HEK293 (cell line): ENCODE measurements at regions not wholly inside any gene's neighbourhood (a gene's known extent, or its start where the extent isn't known, plus 50 kb on each side); places are given as distances from the start of the nearest gene placed in this dataset.

Experiments
- CTCF ChIA-PET: fragments of 350-600 bp; formaldehyde crosslinking; extraction: SDS; loops from one replicate; lab custom pipeline; 2021; ENCODE audit warnings: antibody characterized with exemption; lab: Yijun Ruan, JAX
- POLR2A ChIA-PET: fragments of 300-600 bp; formaldehyde crosslinking; extraction: SDS; loops from one replicate; lab custom pipeline; 2020; ENCODE audit warnings: antibody characterized with exemption, inconsistent platforms; lab: Yijun Ruan, JAX
- H3K27ac ChIP-seq: fragments of 200-500 bp; sonication (Bioruptor generic); 2 replicates; pipeline ENCODE4 v1.5.1; 2014; ENCODE audit warnings: low read depth, low read length, control low read depth, inconsistent platforms; ENCODE audit errors: extremely low read depth
- H3K36me3 ChIP-seq, 2 experiments: fragments of 200-500 bp in 1 of 2; sonication (Bioruptor generic) in 1 of 2; 1 replicate in 1 of 2; 2 replicates in 1 of 2; pipeline ENCODE4 v1.5.1; 2014 to 2017; ENCODE audit warnings: inconsistent platforms in 2 of 2, low read length in 2 of 2; ENCODE audit not compliant: control insufficient read depth in 2 of 2, insufficient read depth in 1 of 2
- H3K4me1 ChIP-seq: fragments of 200-500 bp; sonication (Bioruptor generic); 2 replicates; pipeline ENCODE4 v1.5.1; 2014; ENCODE audit warnings: mild to moderate bottlenecking, low read length, inconsistent platforms; ENCODE audit not compliant: control insufficient read depth, insufficient read depth
- H3K4me3 ChIP-seq: 2 replicates; pipeline ENCODE4 v1.5.1; 2011; ENCODE audit warnings: low read depth, mild to moderate bottlenecking, control low read depth, low read length, moderate library complexity
- H3K9me3 ChIP-seq: fragments of 200-500 bp; sonication (Bioruptor generic); 2 replicates; pipeline ENCODE4 v1.5.1; 2014; ENCODE audit warnings: low read depth, low read length, inconsistent platforms; ENCODE audit not compliant: control insufficient read depth, insufficient read depth
- BCL6B ChIP-seq: fragments of 450-650 bp; formaldehyde crosslinking; IDR thresholded peaks from 2 replicates; pipeline ENCODE4 v1.5.1; 2017; ENCODE audit warnings: missing biosample characterization, missing genetic modification characterization
- KLF16 ChIP-seq: fragments of 450-650 bp; formaldehyde crosslinking; IDR thresholded peaks from 2 replicates; pipeline ENCODE4 v1.5.1; 2017; ENCODE audit warnings: missing biosample characterization, missing genetic modification characterization
- PATZ1 ChIP-seq: fragments of 450-650 bp; formaldehyde crosslinking; IDR thresholded peaks from 2 replicates; pipeline ENCODE4 v1.5.1; 2016; ENCODE audit warnings: missing biosample characterization, missing genetic modification characterization
- TCF7L2 ChIP-seq: IDR thresholded peaks from 2 replicates; pipeline ENCODE4 v1.6.1; 2011; ENCODE audit warnings: low read depth, mild to moderate bottlenecking, inconsistent platforms, low read length, moderate library complexity, borderline replicate concordance
- YY1 ChIP-seq: fragments of 450-650 bp; formaldehyde crosslinking; IDR thresholded peaks from 2 replicates; pipeline ENCODE4 v1.5.1; 2018; ENCODE audit warnings: missing biosample characterization, missing genetic modification characterization
- ZNF10 ChIP-seq: fragments of 450-650 bp; formaldehyde crosslinking; IDR thresholded peaks from 2 replicates; pipeline ENCODE4 v1.5.1; 2017; ENCODE audit warnings: missing biosample characterization, missing genetic modification characterization
- ZNF146 ChIP-seq: fragments of 450-650 bp; formaldehyde crosslinking; IDR thresholded peaks from 2 replicates; pipeline ENCODE4 v1.5.1; 2016; ENCODE audit warnings: missing biosample characterization, missing genetic modification characterization
- ZNF148 ChIP-seq: fragments of 450-650 bp; formaldehyde crosslinking; IDR thresholded peaks from 2 replicates; pipeline ENCODE4 v1.5.0; 2017; ENCODE audit warnings: missing biosample characterization, missing genetic modification characterization, borderline replicate concordance
- ZNF157 ChIP-seq: fragments of 450-650 bp; formaldehyde crosslinking; IDR thresholded peaks from 2 replicates; pipeline ENCODE4 v1.5.1; 2016; ENCODE audit warnings: missing biosample characterization, missing genetic modification characterization
- ZNF184 ChIP-seq: fragments of 450-650 bp; IDR thresholded peaks from 2 replicates; pipeline ENCODE4 v1.5.1; 2018; ENCODE audit warnings: missing biosample characterization, mild to moderate bottlenecking, missing genetic modification characterization
- ZNF274 ChIP-seq, 2 experiments: fragments of 200-500 bp in 1 of 2; fragments of 450-650 bp in 1 of 2; sonication (Bioruptor generic) in 1 of 2; formaldehyde crosslinking in 1 of 2; IDR thresholded peaks; 2 replicates each; pipeline versions ENCODE4 v1.5.1 to v1.6.1; 2014 to 2016; ENCODE audit warnings: borderline replicate concordance in 1 of 2, inconsistent platforms in 1 of 2, low read length in 1 of 2, missing biosample characterization in 1 of 2, missing genetic modification characterization in 1 of 2
- ZNF280D ChIP-seq: fragments of 450-650 bp; formaldehyde crosslinking; IDR thresholded peaks from 2 replicates; pipeline ENCODE4 v1.5.1; 2016; ENCODE audit warnings: missing biosample characterization, missing genetic modification characterization
- ZNF311 ChIP-seq: fragments of 450-650 bp; formaldehyde crosslinking; IDR thresholded peaks from 2 replicates; pipeline ENCODE4 v1.5.1; 2017; ENCODE audit warnings: missing biosample characterization, missing genetic modification characterization, borderline replicate concordance
- ZNF37A ChIP-seq: fragments of 450-650 bp; IDR thresholded peaks from 2 replicates; pipeline ENCODE4 v1.5.1; 2018; ENCODE audit warnings: missing biosample characterization, missing genetic modification characterization
- ZNF514 ChIP-seq: fragments of 450-650 bp; formaldehyde crosslinking; IDR thresholded peaks from 2 replicates; pipeline ENCODE4 v1.5.1; 2016; ENCODE audit warnings: missing biosample characterization, missing genetic modification characterization
- ZNF548 ChIP-seq: fragments of 450-650 bp; formaldehyde crosslinking; IDR thresholded peaks from 2 replicates; pipeline ENCODE4 v1.5.1; 2016; ENCODE audit warnings: missing biosample characterization, missing genetic modification characterization
- ZNF560 ChIP-seq: fragments of 450-650 bp; formaldehyde crosslinking; IDR thresholded peaks from 2 replicates; pipeline ENCODE4 v1.5.1; 2017; ENCODE audit warnings: missing biosample characterization, missing genetic modification characterization, borderline replicate concordance
- ZNF654 ChIP-seq: fragments of 450-650 bp; formaldehyde crosslinking; IDR thresholded peaks from 2 replicates; pipeline ENCODE4 v1.5.1; 2016; ENCODE audit warnings: low read depth, missing biosample characterization, missing genetic modification characterization
- ZSCAN5A ChIP-seq: fragments of 450-650 bp; formaldehyde crosslinking; IDR thresholded peaks from 2 replicates; pipeline ENCODE4 v1.5.1; 2016; ENCODE audit warnings: missing biosample characterization, missing genetic modification characterization
- ZXDB ChIP-seq: fragments of 450-650 bp; formaldehyde crosslinking; IDR thresholded peaks from 2 replicates; pipeline ENCODE4 v1.5.1; 2016; ENCODE audit warnings: missing biosample characterization, missing genetic modification characterization

- no peak for TF ChIP-seq ZNF280D (tag by site-specific recombination)
Observed at GRCh38 chr6:112433457-112433856, 86.3 kb downstream of the RFPL4B start (continued).

GRCh38 chr6:112434896-112435435, 87.8 kb downstream of the RFPL4B start:
- ChIA-PET CTCF (interaction anchor here (0.9 kb wide), 1 partner anchor 276 kb away, joined by 3 read pairs; no protein-coding TSS in a partner anchor), POLR2A (no interaction called here)
- Histone ChIP-seq H3K4me1 (peaks cover 34% of the 10 kb centered on the region), H3K9me3 (no peaks in the 10 kb centered on the region), H3K4me3 (no peak overlapping the region), H3K27ac (no peak overlapping the region), H3K36me3 (no peaks in the 10 kb centered on the region)
- TF ChIP-seq ZNF560 (tag by site-specific recombination), result no peak
- no peak for TF ChIP-seq YY1
- TF ChIP-seq ZSCAN5A (tag by site-specific recombination), result no peak
- TF ChIP-seq TCF7L2, result no peak
- no peak for TF ChIP-seq ZNF146
- TF ChIP-seq ZNF184 (tag by site-specific recombination), result no peak
- no peak for TF ChIP-seq PATZ1
- no peak for TF ChIP-seq ZNF654 (tag by site-specific recombination)
- no peak for TF ChIP-seq ZNF37A (tag by site-specific recombination)
- TF ChIP-seq KLF16 (tag by site-specific recombination), result no peak
- no peak for TF ChIP-seq ZNF514 (tag by site-specific recombination)
- TF ChIP-seq ZNF548 (tag by site-specific recombination), result no peak
- no peak for TF ChIP-seq ZNF148 (tag by site-specific recombination)
- no peak for TF ChIP-seq ZNF274 (IDR thresholded peaks at IDR 0.05; ENCODE audit: low read length)
- TF ChIP-seq ZNF274 (tag by site-specific recombination; IDR thresholded peaks at IDR 0.05; ENCODE audit: borderline replicate concordance), result no peak
- TF ChIP-seq ZNF157 (tag by site-specific recombination), result no peak
- TF ChIP-seq ZNF311 (tag by site-specific recombination), result no peak
- no peak for TF ChIP-seq BCL6B (tag by site-specific recombination)
- no peak for TF ChIP-seq ZNF10
- TF ChIP-seq ZXDB (tag by site-specific recombination), result no peak
